DLD1 (cell line): ENCODE measurements at regions not wholly inside any gene's neighbourhood (a gene's known extent, or its start where the extent isn't known, plus 50 kb on each side); places are given as distances from the start of the nearest gene placed in this dataset.
"Not testable (repeated sequence)": the region's sequence is repeated elsewhere in the genome, so short reads cannot be mapped to it uniquely, and the experiment has no call there.

Source experiments
- in situ Hi-C: cut with HindIII; loops from 2 replicates; pipeline ENCODE4 v1.10.0; 2017; ENCODE audit warnings: low sequenced_read_pairs

GRCh38 chr11:15300341-15300740 lies 185.6 kb downstream of the INSC start:
- in situ Hi-C loops = no loop called here

DNA sequence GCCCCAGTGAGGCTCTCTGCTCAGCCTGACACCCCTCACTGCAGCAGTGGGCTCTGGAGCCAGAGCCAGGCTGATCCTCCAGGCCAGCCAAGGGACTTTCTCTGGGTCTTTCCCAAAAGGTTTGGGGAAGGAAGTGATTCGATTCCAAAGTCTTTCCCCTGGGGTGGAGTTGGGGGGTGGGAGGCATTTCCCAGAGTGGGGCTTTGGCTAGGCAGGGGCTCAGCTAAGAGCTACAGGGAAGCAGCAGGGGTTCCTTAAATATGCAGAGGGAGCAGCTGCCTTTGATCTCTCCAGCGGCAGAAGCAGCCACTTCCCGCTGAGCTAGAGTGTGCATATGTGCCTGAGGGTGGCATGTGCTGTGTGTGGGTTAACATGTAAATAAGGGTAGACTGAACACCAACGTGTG lies 192.9 kb downstream of the INSC start:
- in situ Hi-C loops = no loop called here

GRCh38 chr11:15308840-15309239 lies 194.1 kb downstream of the INSC start:
- in situ Hi-C loops = no loop called here

- in situ Hi-C loops = no loop called here
These were observed 194.6 kb downstream of the INSC start for GRCh38 chr11:15309296-15309695.

DNA sequence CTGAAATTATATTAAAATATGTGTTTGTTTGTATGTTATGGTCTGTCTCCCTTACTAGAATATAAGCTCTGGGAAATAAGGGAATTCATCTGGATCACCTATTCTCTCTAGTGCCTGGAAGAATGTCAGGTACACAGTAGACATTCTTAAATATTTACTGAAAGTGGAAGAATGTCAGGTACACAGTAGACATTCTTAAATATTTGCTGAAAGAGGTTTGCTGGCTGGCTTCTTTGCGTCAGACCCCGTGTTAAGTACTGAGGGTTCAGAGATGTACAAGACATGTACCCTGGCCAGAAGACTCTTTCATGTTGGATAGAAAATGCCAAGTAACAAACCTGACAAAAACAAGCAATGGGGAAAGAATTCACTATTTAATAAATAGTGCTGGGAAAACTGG lies 199.1 kb downstream of the INSC start:
- in situ Hi-C loops = no loop called here

DNA sequence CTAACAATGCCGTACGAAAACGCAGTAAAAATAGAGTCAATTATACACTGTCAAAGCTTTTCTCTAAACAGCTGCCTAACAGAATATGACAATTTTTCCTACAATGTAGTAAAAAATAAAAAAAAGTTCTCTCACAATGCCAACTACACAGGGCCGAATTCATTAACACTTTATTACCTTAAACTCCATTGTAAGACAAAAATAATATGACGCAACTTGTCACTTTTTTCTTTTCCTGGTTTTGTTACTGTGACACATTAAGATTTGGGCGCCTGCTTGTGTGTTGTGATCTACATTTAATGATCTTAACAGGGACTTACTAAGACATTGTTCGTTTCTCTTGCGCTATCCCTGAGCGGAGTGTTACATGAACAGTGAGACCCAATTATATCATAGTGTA lies 204.1 kb downstream of the INSC start:
- in situ Hi-C loops = no loop called here

DNA sequence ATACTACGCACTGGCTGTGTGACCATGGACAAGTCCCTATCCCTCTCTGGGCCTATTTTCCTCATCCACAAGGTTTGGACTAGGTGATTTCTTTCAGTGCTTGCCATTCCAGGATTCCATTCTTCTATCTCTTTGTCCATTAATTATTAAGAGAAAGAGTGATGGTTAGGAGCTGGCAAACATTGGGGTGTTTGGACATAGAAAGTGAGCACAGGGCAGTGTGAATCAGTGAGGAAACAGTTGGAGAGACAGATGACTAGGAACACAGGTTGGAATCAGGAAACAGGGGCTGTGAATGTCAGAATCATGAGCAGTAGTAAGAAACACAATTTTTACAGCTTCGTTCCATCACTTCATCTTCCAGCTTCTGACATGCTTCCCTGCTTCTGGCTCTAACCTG lies 211.8 kb downstream of the INSC start:
- in situ Hi-C loops = no loop called here

- in situ Hi-C loops = no loop called here
These were observed 213.1 kb downstream of the INSC start for GRCh38 chr11:15327786-15328231.

DNA sequence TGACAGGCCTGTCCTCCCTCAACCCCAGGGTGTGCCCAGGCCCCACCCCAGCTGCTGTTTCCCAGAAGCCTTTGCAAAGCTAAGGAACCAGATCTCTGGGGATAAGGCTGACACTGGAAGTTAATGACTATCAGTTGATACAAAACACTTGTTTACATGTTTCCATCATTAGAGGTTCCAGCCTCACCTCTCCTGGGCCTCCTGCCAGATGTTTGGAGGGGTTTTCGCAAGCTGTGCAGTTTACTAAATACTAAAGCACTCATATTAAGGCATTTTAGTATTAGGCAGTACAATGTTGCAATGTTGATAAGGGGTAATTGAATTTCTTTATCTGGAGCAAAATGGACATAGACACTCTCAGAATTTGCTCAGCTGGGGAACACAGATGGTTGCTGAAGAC lies 218.7 kb downstream of the INSC start:
- in situ Hi-C loops = no loop called here

DNA sequence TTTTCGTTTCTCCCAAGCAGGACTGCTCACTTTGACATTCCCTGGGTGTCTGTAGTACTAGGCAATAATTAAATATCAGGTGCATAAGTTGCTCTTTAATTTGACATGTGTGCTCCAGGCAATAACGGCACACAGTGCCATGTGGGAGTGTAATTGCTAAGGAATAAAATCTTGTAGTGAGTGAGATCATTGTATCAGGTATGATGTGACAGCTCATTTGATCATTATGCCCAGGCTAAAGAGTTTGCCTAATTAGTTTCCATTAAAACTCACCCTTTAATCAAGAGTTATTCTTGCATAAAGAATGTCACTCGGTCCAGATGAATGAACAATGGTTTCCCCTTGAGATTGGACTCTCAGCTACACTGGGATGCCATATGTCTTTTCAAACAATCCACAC lies 220.0 kb downstream of the INSC start:
- in situ Hi-C loops = no loop called here

DNA sequence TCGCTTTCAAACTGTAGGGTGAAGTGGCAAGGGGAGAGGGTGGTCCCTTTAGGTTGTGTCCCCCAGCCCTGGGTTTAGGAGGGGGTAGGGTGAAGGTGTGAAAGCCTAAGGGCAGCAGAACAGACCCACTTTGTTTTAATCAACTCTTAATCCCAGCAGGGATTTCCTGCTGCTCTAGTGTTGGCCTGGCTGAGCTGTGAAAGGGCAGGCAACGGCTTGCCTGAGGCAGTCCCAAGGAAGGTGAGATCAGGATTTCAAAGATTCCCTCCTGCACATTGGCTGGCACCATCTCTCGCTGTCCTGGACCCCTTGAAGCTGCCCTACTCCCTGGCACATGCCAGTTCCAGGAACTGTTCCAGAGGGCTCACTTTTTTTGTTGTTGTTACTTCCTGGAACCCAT lies 221.3 kb downstream of the INSC start:
- in situ Hi-C loops = no loop called here

GRCh38 chr11:15339302-15339701 lies 224.6 kb downstream of the INSC start:
- in situ Hi-C loops = no loop called here

- in situ Hi-C loops = no loop called here
These were observed 226.9 kb downstream of the INSC start for GRCh38 chr11:15341587-15341986.

- in situ Hi-C loops = no loop called here
These were observed 227.4 kb downstream of the INSC start for GRCh38 chr11:15342163-15342562.

GRCh38 chr11:15346907-15347306 lies 232.2 kb downstream of the INSC start:
- in situ Hi-C loops = loop anchor here (5.0 kb wide), 1 partner anchor 70 kb away; no protein-coding TSS in a partner anchor

DNA sequence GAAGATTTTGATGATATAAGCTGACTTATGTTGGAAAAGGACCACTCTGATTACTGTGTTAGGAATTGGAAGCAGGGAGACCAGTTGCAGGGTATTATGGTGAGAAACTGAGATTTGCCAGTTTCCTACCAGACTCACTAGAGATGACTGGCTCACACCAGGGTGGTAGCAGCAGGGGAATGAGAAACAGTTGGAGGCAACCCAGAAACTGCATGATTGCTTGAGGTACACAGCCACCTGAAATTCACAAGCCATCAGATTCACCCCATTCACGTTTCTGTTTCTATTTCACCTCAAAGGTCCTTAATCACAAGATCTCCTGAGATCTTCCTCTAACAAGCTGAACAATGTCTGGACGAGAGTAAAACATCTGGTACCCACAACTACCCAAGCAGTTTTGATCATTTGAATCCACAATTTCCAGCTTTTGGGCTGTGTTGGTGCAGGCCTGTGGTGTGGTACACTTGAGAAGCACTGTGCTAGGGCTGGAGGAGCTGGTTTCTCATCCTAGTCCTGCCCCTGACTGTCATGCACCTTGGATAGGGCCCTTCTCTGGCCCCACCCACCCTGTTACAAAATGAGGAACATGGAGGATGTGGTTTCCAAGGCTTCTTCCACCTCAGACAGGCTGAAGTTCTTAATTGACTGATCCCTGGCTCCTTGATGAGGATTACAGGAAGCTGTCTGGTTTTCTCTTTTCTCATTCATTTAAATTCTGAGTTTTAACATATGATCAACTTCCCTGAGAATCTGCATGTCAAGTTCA lies 233.4 kb downstream of the INSC start:
- in situ Hi-C loops = loop anchor here (5.0 kb wide), 1 partner anchor 71 kb away; no protein-coding TSS in a partner anchor

GRCh38 chr11:15349413-15349812 lies 234.7 kb downstream of the INSC start:
- in situ Hi-C loops = loop anchor here (5.0 kb wide), 1 partner anchor 72 kb away; no protein-coding TSS in a partner anchor

GRCh38 chr11:15361316-15361715 lies 246.6 kb downstream of the INSC start:
- in situ Hi-C loops = no loop called here

- in situ Hi-C loops = not testable (repeated sequence)
These were observed 250.6 kb downstream of the INSC start for GRCh38 chr11:15365286-15365685.

GRCh38 chr11:15367695-15368094 lies 253.0 kb downstream of the INSC start:
- in situ Hi-C loops = no loop called here

- in situ Hi-C loops = no loop called here
These were observed 255.9 kb downstream of the INSC start for GRCh38 chr11:15370495-15371147.

DNA sequence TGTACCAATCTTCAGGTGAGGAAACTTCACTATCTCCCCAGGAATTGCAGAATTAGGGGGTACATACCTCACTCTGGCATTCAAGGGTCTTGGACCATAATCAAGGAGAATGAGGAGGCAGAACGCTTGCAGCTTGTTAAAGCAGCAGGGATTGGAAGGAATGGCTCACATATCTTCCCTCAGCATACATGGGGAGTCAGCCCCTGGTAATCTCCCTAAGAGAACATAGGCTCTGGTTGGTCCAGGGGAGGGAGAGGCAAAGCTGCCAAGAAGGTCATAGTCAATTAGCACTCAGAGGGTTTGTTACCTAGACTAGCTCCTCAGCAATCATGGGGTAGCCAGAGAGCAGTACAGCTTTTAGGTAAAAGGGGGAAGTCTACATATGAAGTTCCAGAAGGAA lies 256.8 kb downstream of the INSC start:
- in situ Hi-C loops = no loop called here
